ENCODE measurements at regions not wholly inside any gene's neighbourhood (a gene's known extent, or its start where the extent isn't known, plus 50 kb on each side); places are given as distances from the start of the nearest gene placed in this dataset.

GRCh38 chr3:23055733-23056376, 147.3 kb upstream of the UBE2E2 start:
- TF ChIP-seq POLR2A (IDR thresholded peaks at IDR 0.05) = no peak
- TF ChIP-seq, protein P1, sequence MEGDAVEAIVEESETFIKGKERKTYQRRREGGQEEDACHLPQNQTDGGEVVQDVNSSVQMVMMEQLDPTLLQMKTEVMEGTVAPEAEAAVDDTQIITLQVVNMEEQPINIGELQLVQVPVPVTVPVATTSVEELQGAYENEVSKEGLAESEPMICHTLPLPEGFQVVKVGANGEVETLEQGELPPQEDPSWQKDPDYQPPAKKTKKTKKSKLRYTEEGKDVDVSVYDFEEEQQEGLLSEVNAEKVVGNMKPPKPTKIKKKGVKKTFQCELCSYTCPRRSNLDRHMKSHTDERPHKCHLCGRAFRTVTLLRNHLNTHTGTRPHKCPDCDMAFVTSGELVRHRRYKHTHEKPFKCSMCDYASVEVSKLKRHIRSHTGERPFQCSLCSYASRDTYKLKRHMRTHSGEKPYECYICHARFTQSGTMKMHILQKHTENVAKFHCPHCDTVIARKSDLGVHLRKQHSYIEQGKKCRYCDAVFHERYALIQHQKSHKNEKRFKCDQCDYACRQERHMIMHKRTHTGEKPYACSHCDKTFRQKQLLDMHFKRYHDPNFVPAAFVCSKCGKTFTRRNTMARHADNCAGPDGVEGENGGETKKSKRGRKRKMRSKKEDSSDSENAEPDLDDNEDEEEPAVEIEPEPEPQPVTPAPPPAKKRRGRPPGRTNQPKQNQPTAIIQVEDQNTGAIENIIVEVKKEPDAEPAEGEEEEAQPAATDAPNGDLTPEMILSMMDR (IDR thresholded peaks at IDR 0.05) = no peak
